ENCODE measurements at regions not wholly inside any gene's neighbourhood (a gene's known extent, or its start where the extent isn't known, plus 50 kb on each side); places are given as distances from the start of the nearest gene placed in this dataset.

DNA sequence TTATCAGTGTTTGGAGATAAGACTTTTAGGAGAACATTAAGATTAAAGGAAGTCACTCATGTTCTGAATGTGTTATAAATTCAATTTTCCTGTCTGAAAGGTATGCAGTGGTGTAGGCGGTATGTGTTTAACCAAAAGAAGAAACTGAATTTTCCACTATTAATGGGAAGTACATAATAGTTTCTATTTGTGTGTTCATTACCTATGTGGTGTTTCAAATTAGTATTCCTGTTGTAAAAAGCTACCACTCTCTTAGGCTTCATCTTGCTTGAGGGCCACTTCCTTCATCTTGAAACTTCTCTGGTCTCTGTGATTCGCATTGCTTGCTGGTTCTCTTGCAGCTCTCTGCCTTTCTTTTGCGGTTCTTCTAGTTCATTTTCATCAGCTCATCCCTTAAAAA, 123.4 kb downstream of the HLX start:
- H3K4me1 ChIP-seq (ENCODE audit: insufficient read depth, low read length), result no peaks in the 10 kb centered on the region
- H3K9me3 ChIP-seq (ENCODE audit: low read length), result no peaks in the 10 kb centered on the region
- no peak for FAIRE-seq
- in situ Hi-C loops (cut with HindIII; ENCODE audit: extremely low pct_ligation_motif_present, low pct_unique_long_range_greater_than_20kb), result no loop called here
- H3K4me2 ChIP-seq (ENCODE audit: low read depth, low read length), result no peak overlapping the region
- no TSS peak for BruUV-seq (replicated peaks)
- DNase-seq (ENCODE audit: low spot score), result no peak
- no peak overlapping the region for H3K27ac ChIP-seq (ENCODE audit: extremely low read length, insufficient read depth, low read length)
- H3K4me3 ChIP-seq (replicated peaks in 1 of 3; ENCODE audit: insufficient read depth in 1 of 3, low read depth in 2 of 3, low read length in 3 of 3), result no peak overlapping the region
- H2AFZ ChIP-seq (ENCODE audit: low read length), result no peak overlapping the region
- no peak for ATAC-seq
- no peaks in the 10 kb centered on the region for H3K27me3 ChIP-seq (ENCODE audit: control insufficient read depth in 1 of 2, insufficient read depth in 2 of 2, low read length in 2 of 2)
- POLR2A ChIA-PET, result no interaction called here
- no peaks in the 10 kb centered on the region for H3K36me3 ChIP-seq (replicated peaks in 1 of 2; ENCODE audit: control insufficient read depth in 1 of 2, insufficient read depth in 2 of 2, low read length in 2 of 2)
- intact Hi-C loops (cut with micrococcal nuclease; ENCODE audit: unreplicated experiment), result no loop called here
- H3K9ac ChIP-seq (ENCODE audit: insufficient read depth, low read depth, low read length), result no peak overlapping the region
- 3% methylated on average over 3 of the region's 3 CpGs for WGBS (ENCODE audit: low lambda C conversion rate)
- H3K79me2 ChIP-seq (ENCODE audit: insufficient read depth, low read length), result no peaks in the 10 kb centered on the region
- H4K20me1 ChIP-seq (ENCODE audit: insufficient read depth, low read length), result no peaks in the 10 kb centered on the region
- CTCF ChIA-PET (ENCODE audit: low intra/inter-chr PET ratio, low total read pairs), result no interaction called here
- no peak for TF ChIP-seq GATAD2A (CRISPR knock-in tag; IDR thresholded peaks at IDR 0.05)
- no peak for TF ChIP-seq NFIB (CRISPR knock-in tag; IDR thresholded peaks at IDR 0.05; ENCODE audit: borderline replicate concordance)
- no peak for TF ChIP-seq ZNF124 (CRISPR knock-in tag; IDR thresholded peaks at IDR 0.05)
- no peak for TF ChIP-seq MIXL1 (CRISPR knock-in tag; IDR thresholded peaks at IDR 0.05)
- TF ChIP-seq, protein P1, sequence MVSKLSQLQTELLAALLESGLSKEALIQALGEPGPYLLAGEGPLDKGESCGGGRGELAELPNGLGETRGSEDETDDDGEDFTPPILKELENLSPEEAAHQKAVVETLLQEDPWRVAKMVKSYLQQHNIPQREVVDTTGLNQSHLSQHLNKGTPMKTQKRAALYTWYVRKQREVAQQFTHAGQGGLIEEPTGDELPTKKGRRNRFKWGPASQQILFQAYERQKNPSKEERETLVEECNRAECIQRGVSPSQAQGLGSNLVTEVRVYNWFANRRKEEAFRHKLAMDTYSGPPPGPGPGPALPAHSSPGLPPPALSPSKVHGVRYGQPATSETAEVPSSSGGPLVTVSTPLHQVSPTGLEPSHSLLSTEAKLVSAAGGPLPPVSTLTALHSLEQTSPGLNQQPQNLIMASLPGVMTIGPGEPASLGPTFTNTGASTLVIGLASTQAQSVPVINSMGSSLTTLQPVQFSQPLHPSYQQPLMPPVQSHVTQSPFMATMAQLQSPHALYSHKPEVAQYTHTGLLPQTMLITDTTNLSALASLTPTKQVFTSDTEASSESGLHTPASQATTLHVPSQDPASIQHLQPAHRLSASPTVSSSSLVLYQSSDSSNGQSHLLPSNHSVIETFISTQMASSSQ (IDR thresholded peaks at IDR 0.05; ENCODE audit: low read depth), result no peak
- TF ChIP-seq, protein P1 (CRISPR knock-in tag; IDR thresholded peaks at IDR 0.05; ENCODE audit: borderline replicate concordance), result no peak
- TF ChIP-seq PRMT3 (CRISPR knock-in tag; IDR thresholded peaks at IDR 0.05; ENCODE audit: borderline replicate concordance, low read depth), result no peak
- TF ChIP-seq ZSCAN31 (CRISPR knock-in tag; IDR thresholded peaks at IDR 0.05; ENCODE audit: low read depth), result no peak
- TF ChIP-seq, protein P2, sequence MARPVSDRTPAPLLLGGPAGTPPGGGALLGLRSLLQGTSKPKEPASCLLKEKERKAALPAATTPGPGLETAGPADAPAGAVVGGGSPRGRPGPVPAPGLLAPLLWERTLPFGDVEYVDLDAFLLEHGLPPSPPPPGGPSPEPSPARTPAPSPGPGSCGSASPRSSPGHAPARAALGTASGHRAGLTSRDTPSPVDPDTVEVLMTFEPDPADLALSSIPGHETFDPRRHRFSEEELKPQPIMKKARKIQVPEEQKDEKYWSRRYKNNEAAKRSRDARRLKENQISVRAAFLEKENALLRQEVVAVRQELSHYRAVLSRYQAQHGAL (CRISPR knock-in tag; IDR thresholded peaks at IDR 0.05; ENCODE audit: not compliant biosample characterization), result no peak
- TF ChIP-seq FOXA3 (CRISPR knock-in tag; IDR thresholded peaks at IDR 0.05), result no peak
- TF ChIP-seq, protein P3, sequence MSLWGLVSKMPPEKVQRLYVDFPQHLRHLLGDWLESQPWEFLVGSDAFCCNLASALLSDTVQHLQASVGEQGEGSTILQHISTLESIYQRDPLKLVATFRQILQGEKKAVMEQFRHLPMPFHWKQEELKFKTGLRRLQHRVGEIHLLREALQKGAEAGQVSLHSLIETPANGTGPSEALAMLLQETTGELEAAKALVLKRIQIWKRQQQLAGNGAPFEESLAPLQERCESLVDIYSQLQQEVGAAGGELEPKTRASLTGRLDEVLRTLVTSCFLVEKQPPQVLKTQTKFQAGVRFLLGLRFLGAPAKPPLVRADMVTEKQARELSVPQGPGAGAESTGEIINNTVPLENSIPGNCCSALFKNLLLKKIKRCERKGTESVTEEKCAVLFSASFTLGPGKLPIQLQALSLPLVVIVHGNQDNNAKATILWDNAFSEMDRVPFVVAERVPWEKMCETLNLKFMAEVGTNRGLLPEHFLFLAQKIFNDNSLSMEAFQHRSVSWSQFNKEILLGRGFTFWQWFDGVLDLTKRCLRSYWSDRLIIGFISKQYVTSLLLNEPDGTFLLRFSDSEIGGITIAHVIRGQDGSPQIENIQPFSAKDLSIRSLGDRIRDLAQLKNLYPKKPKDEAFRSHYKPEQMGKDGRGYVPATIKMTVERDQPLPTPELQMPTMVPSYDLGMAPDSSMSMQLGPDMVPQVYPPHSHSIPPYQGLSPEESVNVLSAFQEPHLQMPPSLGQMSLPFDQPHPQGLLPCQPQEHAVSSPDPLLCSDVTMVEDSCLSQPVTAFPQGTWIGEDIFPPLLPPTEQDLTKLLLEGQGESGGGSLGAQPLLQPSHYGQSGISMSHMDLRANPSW (CRISPR knock-in tag; IDR thresholded peaks at IDR 0.05; ENCODE audit: borderline replicate concordance), result no peak
- no peak for TF ChIP-seq NR1H2 (CRISPR knock-in tag; IDR thresholded peaks at IDR 0.05; ENCODE audit: borderline replicate concordance, low read depth)
- TF ChIP-seq PAF1 (CRISPR knock-in tag; IDR thresholded peaks at IDR 0.05), result no peak
- TF ChIP-seq ZNF367 (CRISPR knock-in tag; IDR thresholded peaks at IDR 0.05; ENCODE audit: borderline replicate concordance), result no peak
- TF ChIP-seq MBNL3 (CRISPR knock-in tag; conservative IDR thresholded peaks at IDR 0.05), result no peak
- no peak for TF ChIP-seq RNF2 (conservative IDR thresholded peaks at IDR 0.05; ENCODE audit: low read depth)
- TF ChIP-seq, protein P4, sequence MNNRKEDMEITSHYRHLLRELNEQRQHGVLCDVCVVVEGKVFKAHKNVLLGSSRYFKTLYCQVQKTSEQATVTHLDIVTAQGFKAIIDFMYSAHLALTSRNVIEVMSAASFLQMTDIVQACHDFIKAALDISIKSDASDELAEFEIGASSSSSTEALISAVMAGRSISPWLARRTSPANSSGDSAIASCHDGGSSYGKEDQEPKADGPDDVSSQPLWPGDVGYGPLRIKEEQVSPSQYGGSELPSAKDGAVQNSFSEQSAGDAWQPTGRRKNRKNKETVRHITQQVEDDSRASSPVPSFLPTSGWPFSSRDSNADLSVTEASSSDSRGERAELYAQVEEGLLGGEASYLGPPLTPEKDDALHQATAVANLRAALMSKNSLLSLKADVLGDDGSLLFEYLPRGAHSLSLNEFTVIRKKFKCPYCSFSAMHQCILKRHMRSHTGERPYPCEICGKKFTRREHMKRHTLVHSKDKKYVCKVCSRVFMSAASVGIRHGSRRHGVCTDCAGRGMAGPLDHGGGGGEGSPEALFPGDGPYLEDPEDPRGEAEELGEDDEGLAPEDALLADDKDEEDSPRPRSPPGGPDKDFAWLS (CRISPR knock-in tag; IDR thresholded peaks at IDR 0.05; ENCODE audit: borderline replicate concordance), result no peak
- no peak for TF ChIP-seq TCF7L2 (IDR thresholded peaks at IDR 0.05; ENCODE audit: low read depth, low read length)

Data from HepG2 (cell line).